Adrenal gland (tissue), 5 donors: ENCODE measurements at regions not wholly inside any gene's neighbourhood (a gene's known extent, or its start where the extent isn't known, plus 50 kb on each side); places are given as distances from the start of the nearest gene placed in this dataset.

Experiments
- CTCF ChIP-seq, 6 experiments: fragments of 450-650 bp in 4 of 6; fragments of 200-600 bp in 2 of 6; sonication (generic) in 1 of 6; IDR thresholded peaks; 1 replicate in 5 of 6; 2 replicates in 1 of 6; pipeline versions ENCODE4 v1.5.1 to v1.8.0; 2016 to 2021; ENCODE audit warnings: antibody characterized with exemption in 6 of 6, mild to moderate bottlenecking in 2 of 6, moderate library complexity in 1 of 6
- POLR2A ChIP-seq, 2 donors: fragments of 450-650 bp; IDR thresholded peaks; one replicate each; pipeline ENCODE4 v1.6.1; 2017; ENCODE audit warnings: antibody characterized with exemption in 2 of 2, mild to moderate bottlenecking in 2 of 2, moderate library complexity in 1 of 2
- donor health status: DM: no; HTN: no; CAD: no.

GRCh38 chr14:98167275-98167674, 1104.7 kb downstream of the BCL11B start:
- TF ChIP-seq CTCF (IDR thresholded peaks at IDR 0.05): no peak
- no peak for TF ChIP-seq POLR2A (IDR thresholded peaks at IDR 0.05)
